ENCODE measurements at regions not wholly inside any gene's neighbourhood (a gene's known extent, or its start where the extent isn't known, plus 50 kb on each side); places are given as distances from the start of the nearest gene placed in this dataset.

GRCh38 chr4:37157476-37158167 lies 86.9 kb upstream of the NWD2 start:
- intact Hi-C loops (cut with micrococcal nuclease), result no loop called here
- dilution Hi-C loops (cut with MboI; ENCODE audit: extremely low pct_ligation_motif_present, low sequenced_read_pairs), result no loop called here
- FAIRE-seq (no peak), DNase-seq (ENCODE audit: low read depth, low spot score) (no peak)
- Histone ChIP-seq H3K9me1 (replicated peaks; ENCODE audit: control insufficient read depth, extremely low read depth, insufficient read depth, low read length) (no peaks in the 10 kb centered on the region), H3K4me2 (ENCODE audit: insufficient read depth, low read length) (no peak overlapping the region), H3K36me3 (ENCODE audit: control insufficient read depth in 2 of 2, extremely low read depth in 1 of 2, insufficient read depth in 2 of 2, low read length in 2 of 2) (no peaks in the 10 kb centered on the region), H3K4me1 (ENCODE audit: control insufficient read depth, extremely low read depth, insufficient read depth, low read length) (no peaks in the 10 kb centered on the region), H2AFZ (ENCODE audit: low read depth, low read length) (no peak overlapping the region), H3K27me3 (ENCODE audit: control insufficient read depth in 2 of 2, insufficient read depth in 2 of 2, low read length in 2 of 2) (no peaks in the 10 kb centered on the region), H4K20me1 (replicated peaks; ENCODE audit: control insufficient read depth, extremely low read depth, insufficient read depth, low read length) (no peaks in the 10 kb centered on the region), H3K9me3 (replicated peaks; ENCODE audit: control insufficient read depth, insufficient read depth, low read length) (peaks cover 6% of the 10 kb centered on the region), H3K79me2 (ENCODE audit: control insufficient read depth, insufficient read depth, low read length) (no peaks in the 10 kb centered on the region), H3K4me3 (replicated peaks in 1 of 3; ENCODE audit: insufficient read depth in 1 of 3, low read depth in 1 of 3, low read length in 3 of 3) (no peak overlapping the region), H3K9ac (replicated peaks; ENCODE audit: extremely low read depth, insufficient read depth, low read length) (no peak overlapping the region), H3K27ac (ENCODE audit: insufficient read depth, low read depth, low read length) (no peak overlapping the region)
- ChIA-PET POLR2A (no interaction called here), CTCF (no interaction called here)
- no TSS peak for BruUV-seq (replicated peaks)
- TF ChIP-seq EZH2 (IDR thresholded peaks at IDR 0.05; ENCODE audit: borderline replicate concordance, low read depth, low read length, severe bottlenecking), result no peak
- no peak for TF ChIP-seq FOS (IDR thresholded peaks at IDR 0.05; ENCODE audit: borderline replicate concordance, insufficient read depth, low read length)
- TF ChIP-seq CTCF (IDR thresholded peaks at IDR 0.05; ENCODE audit: extremely low read depth in 1 of 2, insufficient read depth in 1 of 2, low read depth in 1 of 2, low read length in 2 of 2), result no peak
- no peak for TF ChIP-seq MAX (IDR thresholded peaks at IDR 0.05; ENCODE audit: insufficient read depth, insufficient read length)
- no peak for TF ChIP-seq MYC (IDR thresholded peaks at IDR 0.05; ENCODE audit: low read depth, low read length)
- TF ChIP-seq POLR2A (IDR thresholded peaks at IDR 0.05; ENCODE audit: low read depth, low read length), result no peak
- TF ChIP-seq GATA2 (IDR thresholded peaks at IDR 0.05; ENCODE audit: insufficient read depth, insufficient read length, low read depth, low read length), result no peak
- TF ChIP-seq JUN (IDR thresholded peaks at IDR 0.05; ENCODE audit: borderline replicate concordance, insufficient read depth, insufficient read length, low read depth), result no peak
- TF ChIP-seq POLR2AphosphoS5 (IDR thresholded peaks at IDR 0.05; ENCODE audit: insufficient read depth, low read depth, low read length), result no peak
